ENCODE measurements at regions not wholly inside any gene's neighbourhood (a gene's known extent, or its start where the extent isn't known, plus 50 kb on each side); places are given as distances from the start of the nearest gene placed in this dataset.
"Not testable (repeated sequence)": the region's sequence is repeated elsewhere in the genome, so short reads cannot be mapped to it uniquely, and the experiment has no call there.

- H3K27ac ChIP-seq: no peak overlapping the region
- TF ChIP-seq CTCF (conservative IDR thresholded peaks at IDR 0.05) (no peak), ZFX (IDR thresholded peaks at IDR 0.05) (no peak)
These were observed 81.4 kb downstream of the C9orf152 start for GRCh38 chr9:110126499-110126941.

GRCh38 chr9:110126986-110127864 is 80.7 kb downstream of the C9orf152 start:
- TF ChIP-seq CTCF (conservative IDR thresholded peaks at IDR 0.05): no peak
- TF ChIP-seq ZFX (IDR thresholded peaks at IDR 0.05): no peak
- no peak overlapping the region for H3K27ac ChIP-seq

- no peak overlapping the region for H3K27ac ChIP-seq
- no peak for TF ChIP-seq ZFX (IDR thresholded peaks at IDR 0.05)
- no peak for TF ChIP-seq CTCF (conservative IDR thresholded peaks at IDR 0.05)
These were observed 79.2 kb downstream of the C9orf152 start for GRCh38 chr9:110128664-110129329.

- H3K27ac ChIP-seq: no peak overlapping the region
- TF ChIP-seq ZFX (IDR thresholded peaks at IDR 0.05) (no peak), CTCF (conservative IDR thresholded peaks at IDR 0.05) (no peak)
These were observed 78.5 kb downstream of the C9orf152 start for GRCh38 chr9:110129425-110129824.

- no peak for TF ChIP-seq CTCF (conservative IDR thresholded peaks at IDR 0.05)
- no peak for TF ChIP-seq ZFX (IDR thresholded peaks at IDR 0.05)
- H3K27ac ChIP-seq: no peak overlapping the region
These were observed 77.7 kb downstream of the C9orf152 start for GRCh38 chr9:110130211-110130610.

GRCh38 chr9:110130791-110131416 is 77.1 kb downstream of the C9orf152 start:
- no peak for TF ChIP-seq CTCF (conservative IDR thresholded peaks at IDR 0.05)
- no peak for TF ChIP-seq ZFX (IDR thresholded peaks at IDR 0.05)
- no peak overlapping the region for H3K27ac ChIP-seq

GRCh38 chr9:110131499-110131898 is 76.5 kb downstream of the C9orf152 start:
- no peak overlapping the region for H3K27ac ChIP-seq
- no peak for TF ChIP-seq ZFX (IDR thresholded peaks at IDR 0.05)
- no peak for TF ChIP-seq CTCF (conservative IDR thresholded peaks at IDR 0.05)

GRCh38 chr9:110132531-110132930 is 75.4 kb downstream of the C9orf152 start:
- not testable (repeated sequence) for H3K27ac ChIP-seq
